ENCODE measurements at regions not wholly inside any gene's neighbourhood (a gene's known extent, or its start where the extent isn't known, plus 50 kb on each side); places are given as distances from the start of the nearest gene placed in this dataset.

DNA sequence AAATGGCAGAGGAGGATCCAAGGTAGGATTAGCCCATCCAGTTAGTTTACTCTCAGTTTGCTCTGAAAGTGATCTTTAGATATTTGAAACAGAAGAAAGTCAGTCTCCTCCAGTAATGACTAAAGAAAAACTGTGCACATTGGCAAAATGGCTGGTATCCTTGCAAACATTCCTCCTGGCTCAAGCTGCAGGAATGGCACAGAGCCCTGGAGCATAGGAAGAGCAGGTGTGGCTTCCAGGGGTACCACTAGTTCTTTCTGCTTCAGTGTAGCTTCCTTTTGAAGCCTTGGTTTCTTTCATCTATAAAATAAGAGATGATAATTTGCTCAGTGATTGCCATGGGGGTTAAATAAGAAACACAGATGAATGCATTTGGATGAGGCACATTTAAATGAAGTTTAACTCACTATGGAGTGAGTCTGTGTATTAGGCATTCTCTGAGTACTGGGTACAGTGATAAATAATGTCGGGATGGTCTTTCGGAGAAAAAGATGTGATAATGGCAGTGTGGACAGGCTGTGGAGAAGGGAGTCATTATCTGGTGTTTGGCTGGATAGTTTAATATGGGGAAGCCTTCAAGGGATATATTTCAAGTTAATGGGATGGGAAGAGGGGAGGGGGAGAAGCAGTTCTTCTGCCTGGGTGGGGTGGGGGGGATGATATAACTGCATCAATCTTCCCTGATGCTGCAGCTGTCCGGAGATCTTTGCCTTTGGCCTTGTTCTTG, 217.3 kb upstream of the KLF4 start:
- DNase-seq (ENCODE audit: low read depth in 4 of 4, low spot score in 2 of 4), result peak in 1 of 4 donors; percentile 11

DNA sequence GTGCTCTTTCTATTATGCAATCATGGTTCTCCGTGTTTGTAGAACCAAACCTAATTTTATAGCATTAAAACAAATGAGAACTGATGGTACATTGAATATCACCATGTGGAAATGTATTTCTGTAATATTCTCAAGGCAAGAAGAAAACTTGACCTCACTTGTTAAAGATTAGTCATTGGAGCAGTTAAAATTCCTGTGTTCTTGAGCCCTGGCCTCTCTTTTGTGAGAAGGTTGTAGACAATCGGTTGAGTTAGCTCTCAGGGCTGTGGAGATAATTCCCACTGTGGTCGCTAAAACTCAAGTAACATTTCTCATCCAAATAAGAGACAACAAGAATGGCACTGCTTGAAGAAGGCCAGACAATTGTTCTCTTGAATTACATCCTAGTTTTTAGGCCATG, 216.0 kb upstream of the KLF4 start:
- no peak for DNase-seq (ENCODE audit: low read depth in 4 of 4, low spot score in 2 of 4)

DNA sequence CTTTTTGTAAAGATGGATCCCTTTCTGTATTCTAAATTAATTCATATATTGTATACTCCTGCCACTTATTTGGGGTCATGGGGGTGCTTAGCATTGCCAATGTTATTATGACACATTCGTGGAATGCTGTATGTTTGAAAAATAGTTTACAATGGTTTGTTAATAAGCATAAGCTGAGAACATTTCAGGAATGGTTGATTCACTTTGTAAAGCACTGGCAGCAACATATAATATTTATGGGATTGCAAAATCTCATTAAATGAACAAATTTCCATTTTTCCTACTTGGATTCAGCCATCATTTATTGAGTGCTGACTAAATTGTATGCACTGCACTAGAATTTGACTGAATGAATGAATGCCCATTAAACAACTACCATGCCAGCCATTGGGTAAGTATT, 215.2 kb upstream of the KLF4 start:
- DNase-seq (ENCODE audit: low read depth in 4 of 4, low spot score in 2 of 4), result no peak

- DNase-seq (ENCODE audit: low read depth in 4 of 4, low spot score in 2 of 4), result no peak
Measured at GRCh38 chr9:107703651-107704050, 214.1 kb upstream of the KLF4 start.

GRCh38 chr9:107700847-107701246, 211.3 kb upstream of the KLF4 start:
- no peak for DNase-seq (ENCODE audit: low read depth in 4 of 4, low spot score in 2 of 4)

DNA sequence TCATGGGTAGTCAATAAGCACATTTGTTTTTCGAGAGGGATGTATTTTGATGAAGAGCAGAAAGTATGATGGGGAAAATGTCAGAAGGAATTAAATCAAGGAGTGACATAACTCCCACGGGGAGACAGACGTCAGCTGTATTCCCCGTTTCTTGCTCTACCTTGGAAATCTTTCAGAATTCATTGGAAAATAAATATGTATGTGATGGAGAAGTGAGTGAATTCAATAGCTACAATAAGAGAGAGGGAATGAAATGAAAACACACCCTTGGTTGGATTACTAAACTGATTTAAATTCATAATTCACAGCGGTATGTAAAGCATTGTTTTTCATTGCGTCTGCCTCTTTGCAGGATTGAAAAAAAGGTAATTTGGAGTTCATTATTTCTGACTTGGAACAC, 209.7 kb upstream of the KLF4 start:
- no peak for DNase-seq (ENCODE audit: low read depth in 4 of 4, low spot score in 2 of 4)

DNA sequence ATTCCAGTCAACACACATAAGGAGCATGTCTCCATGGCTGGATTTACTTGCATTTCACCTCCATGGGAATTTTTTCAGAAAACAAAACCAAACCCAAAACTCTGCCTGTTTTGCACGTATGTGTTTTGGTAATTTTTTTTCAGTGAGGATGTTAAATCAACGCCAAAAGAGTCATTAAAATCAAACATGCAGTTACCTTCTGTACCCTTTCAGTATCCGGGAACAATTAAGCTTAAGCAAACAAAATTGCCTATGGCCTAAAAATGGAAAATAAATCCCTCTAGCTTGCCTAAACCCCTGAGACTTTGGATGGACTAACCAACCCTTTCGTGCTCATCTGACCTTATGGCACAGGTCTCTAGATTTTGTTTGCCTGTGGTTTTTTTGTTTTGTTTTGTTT, 209.2 kb upstream of the KLF4 start:
- no peak for DNase-seq (ENCODE audit: low read depth in 4 of 4, low spot score in 2 of 4)

- DNase-seq (ENCODE audit: low read depth in 4 of 4, low spot score in 2 of 4), result no peak
Measured at GRCh38 chr9:107696302-107696701, 206.7 kb upstream of the KLF4 start.

- DNase-seq (ENCODE audit: low read depth in 4 of 4, low spot score in 2 of 4), result no peak
Measured at GRCh38 chr9:107694390-107694789, 204.8 kb upstream of the KLF4 start.

- no peak for DNase-seq (ENCODE audit: low read depth in 4 of 4, low spot score in 2 of 4)
Measured at GRCh38 chr9:107693625-107694326, 204.2 kb upstream of the KLF4 start.

DNA sequence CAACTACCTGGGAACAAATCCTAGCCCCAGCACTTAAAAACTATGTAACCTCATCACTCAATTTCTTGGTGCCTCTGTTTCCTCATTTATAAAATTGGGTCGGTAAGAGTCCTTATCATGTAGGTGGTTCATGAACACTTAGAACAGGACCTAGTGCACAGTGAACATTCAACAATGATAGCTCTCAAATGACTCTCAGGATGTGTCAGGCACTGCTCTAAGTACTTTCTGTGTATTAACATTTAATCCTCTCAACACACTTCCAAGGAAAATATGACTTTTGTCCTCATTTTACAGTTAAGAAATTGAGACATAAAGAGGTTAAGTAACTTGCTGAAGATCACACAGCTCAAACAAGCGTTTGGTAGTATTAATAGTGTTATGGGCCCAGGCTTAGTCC, 202.1 kb upstream of the KLF4 start:
- DNase-seq (ENCODE audit: low read depth in 4 of 4, low spot score in 2 of 4), result no peak

DNA sequence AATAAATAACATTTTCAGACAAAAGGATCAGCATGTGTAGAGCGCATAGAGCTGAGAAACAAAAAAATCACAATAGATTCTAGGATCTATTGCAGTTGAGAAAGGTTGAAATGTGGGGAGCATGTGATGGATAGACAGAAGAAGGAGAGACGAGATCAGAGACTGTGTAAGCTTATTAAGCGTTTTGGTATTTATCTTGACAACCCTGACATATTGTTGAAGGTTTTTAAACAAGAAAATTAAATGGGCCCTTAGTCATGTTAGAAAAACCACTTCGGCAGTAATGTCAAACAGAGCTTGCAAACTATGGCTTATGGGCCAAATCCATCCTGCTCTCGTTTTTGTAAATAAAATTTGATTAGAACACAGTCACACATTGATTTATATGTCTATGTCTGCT, 200.5 kb upstream of the KLF4 start:
- DNase-seq (ENCODE audit: low read depth in 4 of 4, low spot score in 2 of 4), result no peak

- DNase-seq (ENCODE audit: low read depth in 4 of 4, low spot score in 2 of 4), result no peak
Measured at GRCh38 chr9:107688728-107689127, 199.2 kb upstream of the KLF4 start.

- DNase-seq (ENCODE audit: low read depth in 4 of 4, low spot score in 2 of 4), result no peak
Measured at GRCh38 chr9:107685901-107686300, 196.3 kb upstream of the KLF4 start.

DNA sequence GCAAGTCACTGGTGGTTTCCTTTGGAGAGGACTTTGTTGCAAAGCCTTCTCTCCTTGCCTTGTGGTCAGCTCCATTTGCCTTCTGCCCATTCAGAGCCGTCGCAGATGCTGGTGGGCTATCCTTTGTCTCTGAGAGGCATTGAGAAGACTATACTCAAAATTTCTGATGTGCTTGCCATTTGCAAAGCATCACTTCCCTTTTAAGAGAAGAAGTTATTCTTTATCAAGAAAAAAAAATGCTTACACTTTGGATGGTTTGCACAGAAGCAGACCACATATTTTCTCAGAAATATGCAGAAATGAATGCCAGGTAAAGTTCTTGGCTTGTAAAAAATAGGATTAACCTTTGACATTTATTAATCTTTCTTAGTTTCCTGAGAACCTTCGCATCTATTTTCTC, 195.8 kb upstream of the KLF4 start:
- DNase-seq (ENCODE audit: low read depth in 4 of 4, low spot score in 2 of 4), result no peak

DNA sequence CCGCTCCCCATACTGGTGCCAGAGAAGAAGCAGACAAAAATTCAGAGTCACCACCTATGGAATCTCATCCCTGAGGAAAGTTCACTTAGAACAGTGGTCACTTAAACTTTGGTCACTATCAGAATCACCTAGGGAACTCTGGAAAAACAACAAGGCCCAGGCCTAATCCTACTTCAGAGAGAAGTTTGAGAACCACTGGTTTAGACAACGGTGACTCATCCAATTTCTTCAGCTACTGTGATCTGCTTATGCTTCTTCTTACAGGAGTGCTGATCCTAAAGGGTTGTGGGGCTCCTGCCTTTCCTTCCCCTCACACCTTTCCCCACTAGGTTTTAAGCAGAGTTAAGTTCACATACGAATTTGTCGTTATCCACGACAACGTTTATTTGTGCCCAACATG, 194.7 kb upstream of the KLF4 start:
- DNase-seq (ENCODE audit: low read depth in 4 of 4, low spot score in 2 of 4), result no peak

DNA sequence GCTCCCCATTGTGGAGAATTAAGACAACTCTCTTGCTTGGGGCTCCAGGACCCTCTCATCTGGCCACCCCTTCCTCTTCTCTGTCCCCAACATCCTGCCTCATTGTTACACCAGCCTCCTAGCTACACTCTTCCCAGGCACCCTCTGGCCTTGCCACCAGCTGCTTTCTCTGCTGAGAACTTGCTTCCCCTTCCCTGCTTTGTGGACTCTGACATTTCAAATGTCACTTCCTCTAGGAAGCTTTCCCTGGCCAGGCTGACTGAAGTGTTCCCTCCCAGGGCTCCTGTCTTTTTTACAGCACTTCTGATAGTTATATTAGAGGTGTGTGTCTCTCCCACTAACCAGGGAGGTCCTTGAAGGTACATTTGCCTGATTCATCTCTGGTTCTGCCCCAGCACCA, 194.0 kb upstream of the KLF4 start:
- no peak for DNase-seq (ENCODE audit: low read depth in 4 of 4, low spot score in 2 of 4)

- no peak for DNase-seq (ENCODE audit: low read depth in 4 of 4, low spot score in 2 of 4)
Measured at GRCh38 chr9:107681988-107682387, 192.4 kb upstream of the KLF4 start.

DNA sequence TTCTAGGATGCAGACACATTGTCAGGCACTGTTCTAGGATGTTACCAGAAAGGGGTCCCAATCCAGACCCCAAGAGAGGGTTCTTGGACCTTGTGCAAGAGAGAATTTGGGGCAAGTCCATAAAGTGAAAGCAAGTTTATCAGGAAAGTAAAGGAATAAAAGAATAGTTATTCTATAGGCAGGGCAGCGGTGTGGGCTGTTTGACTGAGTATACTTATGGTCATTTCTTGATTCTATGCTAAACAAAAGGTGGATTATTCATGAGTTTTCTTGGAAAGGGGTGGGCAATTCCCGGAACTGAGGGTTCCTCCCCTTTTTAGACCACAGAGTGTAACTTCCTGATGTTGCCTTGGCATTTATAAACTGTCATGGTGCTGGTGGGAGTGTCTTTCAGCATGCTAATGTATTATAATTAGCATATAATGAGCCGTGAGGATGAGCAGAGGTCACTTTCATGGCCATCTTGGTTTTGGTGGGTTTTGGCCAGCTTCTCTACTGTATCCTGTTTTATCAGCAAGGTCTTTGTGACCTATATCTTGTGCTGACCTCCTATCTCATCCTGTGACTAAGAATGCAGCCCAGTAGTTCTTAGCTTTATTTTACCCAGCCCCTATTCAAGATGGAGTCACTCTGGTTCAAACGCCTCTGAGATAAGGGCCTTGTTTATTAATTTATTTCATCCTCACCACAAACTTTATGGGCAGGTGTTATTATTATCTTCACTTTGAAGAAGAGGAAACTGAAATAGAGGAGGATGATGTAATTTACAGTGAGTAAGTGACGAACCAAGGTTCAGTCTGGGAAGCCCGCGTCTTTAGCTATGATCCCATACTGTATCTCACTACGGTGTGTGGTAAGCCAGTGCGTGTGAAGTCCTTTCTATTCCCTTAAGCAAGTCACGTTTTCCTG, 186.0 kb upstream of the KLF4 start:
- no peak for DNase-seq (ENCODE audit: low read depth in 4 of 4, low spot score in 2 of 4)

GRCh38 chr9:107674721-107675277, 185.2 kb upstream of the KLF4 start:
- no peak for DNase-seq (ENCODE audit: low read depth in 4 of 4, low spot score in 2 of 4)

Measured in left renal cortex interstitium (tissue), 4 donors.